ENCODE measurements at regions not wholly inside any gene's neighbourhood (a gene's known extent, or its start where the extent isn't known, plus 50 kb on each side); places are given as distances from the start of the nearest gene placed in this dataset.

GRCh38 chr13:80038371-80038770 lies 302.6 kb downstream of the SPRY2 start:
- TF ChIP-seq, protein P1, sequence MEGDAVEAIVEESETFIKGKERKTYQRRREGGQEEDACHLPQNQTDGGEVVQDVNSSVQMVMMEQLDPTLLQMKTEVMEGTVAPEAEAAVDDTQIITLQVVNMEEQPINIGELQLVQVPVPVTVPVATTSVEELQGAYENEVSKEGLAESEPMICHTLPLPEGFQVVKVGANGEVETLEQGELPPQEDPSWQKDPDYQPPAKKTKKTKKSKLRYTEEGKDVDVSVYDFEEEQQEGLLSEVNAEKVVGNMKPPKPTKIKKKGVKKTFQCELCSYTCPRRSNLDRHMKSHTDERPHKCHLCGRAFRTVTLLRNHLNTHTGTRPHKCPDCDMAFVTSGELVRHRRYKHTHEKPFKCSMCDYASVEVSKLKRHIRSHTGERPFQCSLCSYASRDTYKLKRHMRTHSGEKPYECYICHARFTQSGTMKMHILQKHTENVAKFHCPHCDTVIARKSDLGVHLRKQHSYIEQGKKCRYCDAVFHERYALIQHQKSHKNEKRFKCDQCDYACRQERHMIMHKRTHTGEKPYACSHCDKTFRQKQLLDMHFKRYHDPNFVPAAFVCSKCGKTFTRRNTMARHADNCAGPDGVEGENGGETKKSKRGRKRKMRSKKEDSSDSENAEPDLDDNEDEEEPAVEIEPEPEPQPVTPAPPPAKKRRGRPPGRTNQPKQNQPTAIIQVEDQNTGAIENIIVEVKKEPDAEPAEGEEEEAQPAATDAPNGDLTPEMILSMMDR (IDR thresholded peaks at IDR 0.05; ENCODE audit: low read depth, low read length, poor library complexity, severe bottlenecking) = no peak
- TF ChIP-seq EZH2phosphoT487 (IDR thresholded peaks at IDR 0.05; ENCODE audit: borderline replicate concordance, low read length) = no peak

Measured in DOHH2 (cell line).